Heart right ventricle (tissue), 16 donors: ENCODE measurements at regions not wholly inside any gene's neighbourhood (a gene's known extent, or its start where the extent isn't known, plus 50 kb on each side); places are given as distances from the start of the nearest gene placed in this dataset.

Source experiments
- ATAC-seq, 8 donors: fragments of 200-7000 bp; cut with Tn5 transposase; one replicate each; pipeline ENCODE4 v1.9.1; 2020; ENCODE audit warnings: mild to moderate bottlenecking in 8 of 8, moderate library complexity in 8 of 8, moderate number of reproducible peaks in 1 of 8
- DNase-seq, 2 donors: peaks; one replicate each; pipeline ENCODE4 v3.0.0-alpha.2; 2020
- H3K27ac ChIP-seq, 10 donors: fragments of 200-600 bp; sonication (generic) in 2 of 10; one replicate each; pipeline versions ENCODE4 v1.5.0 to v1.8.0; 2020 to 2022; ENCODE audit warnings: mild to moderate bottlenecking in 3 of 10
- H3K27me3 ChIP-seq, 7 donors: fragments of 200-600 bp; one replicate each; pipeline ENCODE4 v1.8.0; 2021 to 2022; ENCODE audit warnings: mild to moderate bottlenecking in 2 of 7
- H3K36me3 ChIP-seq, 9 donors: fragments of 200-600 bp; sonication (generic) in 1 of 9; one replicate each; pipeline versions ENCODE4 v1.5.0 to v1.8.0; 2020 to 2022; ENCODE audit warnings: mild to moderate bottlenecking in 2 of 9
- H3K4me1 ChIP-seq, 9 donors: fragments of 200-600 bp; sonication (generic) in 1 of 9; one replicate each; pipeline versions ENCODE4 v1.5.0 to v1.8.0; 2020 to 2022; ENCODE audit warnings: mild to moderate bottlenecking in 4 of 9
- H3K4me3 ChIP-seq, 10 donors: fragments of 200-600 bp; sonication (generic) in 2 of 10; one replicate each; pipeline versions ENCODE4 v1.5.0 to v1.8.0; 2020 to 2022; ENCODE audit warnings: mild to moderate bottlenecking in 7 of 10, moderate library complexity in 2 of 10
- H3K9me3 ChIP-seq, 11 donors: fragments of 200-600 bp in 10 of 11; sonication (generic) in 2 of 11; one replicate each; pipeline versions ENCODE4 v1.5.0 to v1.8.0; 2013 to 2022; ENCODE audit warnings: mild to moderate bottlenecking in 2 of 11, control low read depth in 1 of 11, moderate library complexity in 1 of 11
- CTCF ChIP-seq, 9 donors: fragments of 200-600 bp; sonication (generic) in 2 of 9; IDR thresholded peaks; one replicate each; pipeline versions ENCODE4 v1.5.0 to v1.8.0; 2021 to 2022; ENCODE audit warnings: antibody characterized with exemption in 9 of 9, mild to moderate bottlenecking in 5 of 9, moderate library complexity in 1 of 9
- WGBS, 2 donors: extraction: QIAGEN DNeasy Blood & Tissue Kit; methylation state at CpG; one replicate each; pipeline ENCODE4 v1.1.7; 2013; ENCODE audit warnings: inconsistent platforms in 1 of 2; 5-methylcytosine and 5-hydroxymethylcytosine counted together
- intact Hi-C, 10 donors: fragments of 100-400 bp; cut with DNase I; formaldehyde crosslinking; loops; one replicate each; pipeline versions ENCODE4 v1.11.1 to v1.14.2; 2022
- donor health status: Arrhythmogenic right ventricular cardiomyopathy.
- donor health status: ischemic (EF 13 %, LVEDD 7.1; RV severe dilation, severe dysfunction).
- donor health status: healthy with polysubstance abuse.
- donor health status: DM: no; HTN: yes; CAD: no.
- donor health status: DM: no; HTN: no; CAD: no.
- donor health status: ischemic (EF 25% LVEDD 6.9; RV normal size, moderate dysfunction).
- donor health status: ischemic (EF 25% LVEDD 5.7; RV mildly dilated, moderate dysfunction).
- donor health status: healthy.
- donor health status: DM: yes; HTN: yes; CAD: no.
- donor health status: Ischemic cardiomyopathy.
- donor health status: ischemic (EF 35%, LVEDD 5.7; RV mildly dilated, moderate dysfunction).
- donor health status: nonischemic (EF 11% LVEDD 7.7; RV severe dilation, severe dysfunction).
- donor health status: DM: yes; HTN: yes; CAD: no.
- donor health status: PGD.
- donor health status: ischemic (EF 29% LVEDD 5.4; RV normal size, mild dysfunction).
- donor health status: nonischemic (EF 23%, LVEDD 6.1; RV moderate dilation, normal function).

- Histone ChIP-seq H3K4me3 (no peak overlapping the region), H3K27ac (no peak overlapping the region), H3K4me1 (no peaks in the 10 kb centered on the region), H3K36me3 (no peaks in the 10 kb centered on the region), H3K27me3 (no peaks in the 10 kb centered on the region), H3K9me3 (no peaks in the 10 kb centered on the region)
- DNase-seq, result no peak
- ATAC-seq, result no peak
- TF ChIP-seq CTCF (IDR thresholded peaks at IDR 0.05), result no peak
- WGBS, 2 donors, result 90 to 97% methylated on average over 2 of the region's 2 CpGs
- intact Hi-C loops, result no loop called here
These were observed 350.4 kb upstream of the SATB1 start for GRCh38 chr3:18775501-18775900.

GRCh38 chr3:18774319-18775088, 349.4 kb upstream of the SATB1 start:
- WGBS, 2 donors, result 47 to 48% methylated on average over 2 of the region's 2 CpGs
- no peak for DNase-seq
- no peak for TF ChIP-seq CTCF (IDR thresholded peaks at IDR 0.05)
- Histone ChIP-seq H3K27ac (no peak overlapping the region), H3K4me3 (no peak overlapping the region), H3K27me3 (no peaks in the 10 kb centered on the region), H3K9me3 (no peaks in the 10 kb centered on the region), H3K36me3 (no peaks in the 10 kb centered on the region), H3K4me1 (no peaks in the 10 kb centered on the region)
- ATAC-seq, result no peak
- intact Hi-C loops, result no loop called here

- intact Hi-C loops, result no loop called here
- no peak for ATAC-seq
- no peak for DNase-seq
- H3K27me3 ChIP-seq, result no peaks in the 10 kb centered on the region
- H3K27ac ChIP-seq, result no peak overlapping the region
- H3K4me3 ChIP-seq, result no peak overlapping the region
- H3K4me1 ChIP-seq, result no peaks in the 10 kb centered on the region
- no peak for TF ChIP-seq CTCF (IDR thresholded peaks at IDR 0.05)
- H3K9me3 ChIP-seq, result no peaks in the 10 kb centered on the region
- H3K36me3 ChIP-seq, result no peaks in the 10 kb centered on the region
These were observed 347.7 kb upstream of the SATB1 start for GRCh38 chr3:18772699-18773305.

- H3K36me3 ChIP-seq, result no peaks in the 10 kb centered on the region
- no peak overlapping the region for H3K4me3 ChIP-seq
- 80 to 92% methylated on average over 1 of the region's 1 CpG for WGBS, 2 donors
- H3K4me1 ChIP-seq, result no peaks in the 10 kb centered on the region
- H3K27me3 ChIP-seq, result no peaks in the 10 kb centered on the region
- no peak for TF ChIP-seq CTCF (IDR thresholded peaks at IDR 0.05)
- no peak for ATAC-seq
- H3K9me3 ChIP-seq, result no peaks in the 10 kb centered on the region
- DNase-seq, result no peak
- intact Hi-C loops, result no loop called here
- no peak overlapping the region for H3K27ac ChIP-seq
These were observed 346.8 kb upstream of the SATB1 start for GRCh38 chr3:18771931-18772330.
